HK-2 (cell line): ENCODE measurements at regions not wholly inside any gene's neighbourhood (a gene's known extent, or its start where the extent isn't known, plus 50 kb on each side); places are given as distances from the start of the nearest gene placed in this dataset.

Source experiments
- DNase-seq: peaks from one replicate; pipeline ENCODE4 v3.0.0-alpha.2; 2018; ENCODE audit not compliant: unreplicated experiment

DNA sequence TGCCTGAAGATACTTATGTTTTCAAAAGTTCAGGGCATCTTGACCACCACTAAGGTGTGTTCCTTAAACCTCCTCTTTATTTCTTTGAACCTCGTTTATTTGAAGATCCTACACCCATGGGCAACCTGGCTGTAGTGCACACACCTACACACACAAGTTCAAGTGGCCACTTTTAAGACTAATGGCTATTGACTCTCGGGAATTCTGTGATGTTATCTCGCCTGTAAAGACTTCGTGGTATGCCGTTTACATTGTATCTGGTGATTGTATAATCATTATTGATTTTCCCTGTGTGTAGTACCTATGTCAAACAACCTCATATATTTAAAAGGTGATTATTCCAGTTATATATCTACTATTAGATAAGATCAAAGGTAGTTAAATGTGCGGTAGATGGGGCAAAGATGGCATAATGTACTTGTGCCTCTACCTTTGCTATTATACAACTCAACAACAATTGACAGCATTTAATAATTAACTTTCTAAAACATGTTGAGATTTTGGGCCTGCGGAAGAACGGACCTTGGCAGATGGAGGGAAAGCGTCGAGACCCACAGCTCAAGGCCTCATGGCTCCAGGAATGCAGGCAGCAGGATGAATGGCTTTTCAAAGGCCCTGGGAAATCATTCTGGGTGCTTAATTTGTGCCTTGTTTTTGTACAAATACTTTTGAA is 51.4 kb upstream of the IRX2 start:
- DNase-seq = no peak

DNA sequence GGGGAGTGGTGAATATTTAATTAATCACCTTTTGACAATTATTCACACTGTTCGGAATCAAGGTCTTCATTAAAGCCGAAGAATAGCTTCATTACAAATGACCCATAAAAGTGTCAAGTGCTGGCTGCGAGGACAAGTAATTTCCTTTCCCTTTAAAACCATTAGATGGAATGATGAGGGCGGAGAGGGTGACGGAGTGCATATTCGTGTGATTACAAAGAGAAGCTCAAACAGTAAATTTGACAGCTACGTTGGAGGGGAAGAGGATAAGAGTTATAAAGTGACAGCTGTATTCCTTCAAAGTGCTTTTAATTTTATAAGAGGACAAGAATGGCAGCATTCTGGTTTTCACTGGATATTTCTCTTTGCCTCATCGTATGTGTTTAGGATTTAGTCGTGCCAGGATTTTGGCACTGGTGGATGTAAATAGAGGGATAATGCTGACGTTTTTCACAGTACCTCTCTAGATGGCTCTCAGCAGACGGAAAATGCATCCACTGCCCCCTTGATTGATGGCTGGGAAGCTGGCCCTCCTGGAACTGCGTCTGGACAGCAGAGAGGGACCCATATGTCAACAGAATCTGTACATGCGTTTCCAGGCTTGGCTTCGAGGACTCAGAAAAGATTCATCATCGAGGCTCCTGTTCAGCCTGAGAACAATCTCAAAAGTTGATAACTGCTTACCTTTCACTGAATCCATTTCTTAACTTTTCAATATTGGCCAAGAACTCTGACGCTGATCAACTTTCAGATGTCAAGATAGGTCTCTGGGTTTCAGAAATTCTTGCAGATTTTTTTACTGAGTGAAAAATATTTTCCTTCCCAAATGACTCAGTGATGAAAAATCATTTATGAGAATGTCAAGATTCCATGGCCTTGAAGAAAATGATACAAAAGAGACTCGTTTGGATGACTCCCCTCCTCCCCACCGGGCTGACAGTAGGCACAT is 50.4 kb upstream of the IRX2 start:
- DNase-seq = no peak
